ENCODE measurements at regions not wholly inside any gene's neighbourhood (a gene's known extent, or its start where the extent isn't known, plus 50 kb on each side); places are given as distances from the start of the nearest gene placed in this dataset.
"Not testable (repeated sequence)": the region's sequence is repeated elsewhere in the genome, so short reads cannot be mapped to it uniquely, and the experiment has no call there.

- H3K4me1 Mint-ChIP-seq: no peaks in the 10 kb centered on the region
- H3K27me3 Mint-ChIP-seq: no peaks in the 10 kb centered on the region
- no peak for ATAC-seq
- H3K9me3 Mint-ChIP-seq: no peaks in the 10 kb centered on the region
- no peak for DNase-seq
- H3K4me3 Mint-ChIP-seq: no peak overlapping the region
- no peak overlapping the region for H3K27ac Mint-ChIP-seq
- H3K36me3 Mint-ChIP-seq (ENCODE audit: low read depth): no peaks in the 10 kb centered on the region
Measured at GRCh38 chr2:16383411-16383810, 282.2 kb downstream of the CYRIA start.

- Mint-ChIP-seq H3K27ac (no peak overlapping the region), H3K9me3 (no peaks in the 10 kb centered on the region), H3K4me3 (no peak overlapping the region), H3K36me3 (ENCODE audit: low read depth) (no peaks in the 10 kb centered on the region), H3K4me1 (no peaks in the 10 kb centered on the region), H3K27me3 (no peaks in the 10 kb centered on the region)
- ATAC-seq: no peak
- DNase-seq: no peak
Measured at GRCh38 chr2:16382451-16382850, 283.2 kb downstream of the CYRIA start.

GRCh38 chr2:16381511-16381910 is 284.1 kb downstream of the CYRIA start:
- Mint-ChIP-seq H3K9me3 (no peaks in the 10 kb centered on the region), H3K4me3 (no peak overlapping the region), H3K36me3 (ENCODE audit: low read depth) (no peaks in the 10 kb centered on the region), H3K27ac (no peak overlapping the region), H3K27me3 (peaks cover 1% of the 10 kb centered on the region), H3K4me1 (no peaks in the 10 kb centered on the region)
- ATAC-seq (no peak), DNase-seq (no peak)

- not testable (repeated sequence) for ATAC-seq; DNase-seq; H3K4me1 Mint-ChIP-seq; H3K27me3 Mint-ChIP-seq; H3K27ac Mint-ChIP-seq; H3K9me3 Mint-ChIP-seq; H3K36me3 Mint-ChIP-seq (ENCODE audit: low read depth); H3K4me3 Mint-ChIP-seq
Measured at GRCh38 chr2:16379901-16380300, 285.7 kb downstream of the CYRIA start.

- not testable (repeated sequence) for H3K27me3 Mint-ChIP-seq; ATAC-seq; H3K4me1 Mint-ChIP-seq; H3K36me3 Mint-ChIP-seq (ENCODE audit: low read depth); H3K9me3 Mint-ChIP-seq; H3K4me3 Mint-ChIP-seq; DNase-seq; H3K27ac Mint-ChIP-seq
Measured at GRCh38 chr2:16379061-16379460, 286.6 kb downstream of the CYRIA start.

GRCh38 chr2:16378031-16378430 is 287.6 kb downstream of the CYRIA start:
- Mint-ChIP-seq H3K36me3 (ENCODE audit: low read depth) (no peaks in the 10 kb centered on the region), H3K9me3 (no peaks in the 10 kb centered on the region), H3K4me3 (no peak overlapping the region), H3K4me1 (no peaks in the 10 kb centered on the region), H3K27ac (no peak overlapping the region), H3K27me3 (peaks cover 1% of the 10 kb centered on the region)
- ATAC-seq: no peak
- DNase-seq: no peak

GRCh38 chr2:16375981-16376380 is 289.7 kb downstream of the CYRIA start:
- H3K4me3 Mint-ChIP-seq: no peak overlapping the region
- H3K36me3 Mint-ChIP-seq (ENCODE audit: low read depth): no peaks in the 10 kb centered on the region
- DNase-seq (no peak), ATAC-seq (no peak)
- no peaks in the 10 kb centered on the region for H3K4me1 Mint-ChIP-seq
- H3K9me3 Mint-ChIP-seq: no peaks in the 10 kb centered on the region
- peaks cover 1% of the 10 kb centered on the region for H3K27me3 Mint-ChIP-seq
- H3K27ac Mint-ChIP-seq: no peak overlapping the region

- no peak for ATAC-seq
- no peak for DNase-seq
- no peaks in the 10 kb centered on the region for H3K9me3 Mint-ChIP-seq
- H3K36me3 Mint-ChIP-seq (ENCODE audit: low read depth): no peaks in the 10 kb centered on the region
- no peak overlapping the region for H3K4me3 Mint-ChIP-seq
- H3K27me3 Mint-ChIP-seq: peaks cover 1% of the 10 kb centered on the region
- no peaks in the 10 kb centered on the region for H3K4me1 Mint-ChIP-seq
- no peak overlapping the region for H3K27ac Mint-ChIP-seq
Measured at GRCh38 chr2:16375351-16375750, 290.3 kb downstream of the CYRIA start.

- Mint-ChIP-seq H3K27me3 (peaks cover 1% of the 10 kb centered on the region), H3K9me3 (no peaks in the 10 kb centered on the region), H3K36me3 (ENCODE audit: low read depth) (no peaks in the 10 kb centered on the region), H3K27ac (no peak overlapping the region), H3K4me1 (no peaks in the 10 kb centered on the region), H3K4me3 (no peak overlapping the region)
- ATAC-seq (no peak), DNase-seq (no peak)
Measured at GRCh38 chr2:16374671-16375070, 291.0 kb downstream of the CYRIA start.

- Mint-ChIP-seq H3K4me1 (no peaks in the 10 kb centered on the region), H3K9me3 (no peaks in the 10 kb centered on the region), H3K27ac (no peak overlapping the region), H3K27me3 (peaks cover 1% of the 10 kb centered on the region), H3K36me3 (ENCODE audit: low read depth) (no peaks in the 10 kb centered on the region), H3K4me3 (no peak overlapping the region)
- ATAC-seq (no peak), DNase-seq (no peak)
Measured at GRCh38 chr2:16373341-16373740, 292.3 kb downstream of the CYRIA start.

- Mint-ChIP-seq H3K36me3 (ENCODE audit: low read depth) (no peaks in the 10 kb centered on the region), H3K4me1 (no peaks in the 10 kb centered on the region)
- no peak for ATAC-seq
Measured at GRCh38 chr2:16371751-16372150, 293.9 kb downstream of the CYRIA start.

GRCh38 chr2:16368951-16369350 is 296.7 kb downstream of the CYRIA start:
- no peaks in the 10 kb centered on the region for H3K4me1 Mint-ChIP-seq
- ATAC-seq (no peak), DNase-seq (no peak)
- H3K36me3 Mint-ChIP-seq (ENCODE audit: low read depth): no peaks in the 10 kb centered on the region
- no peak overlapping the region for H3K4me3 Mint-ChIP-seq
- H3K27me3 Mint-ChIP-seq: no peaks in the 10 kb centered on the region
- no peaks in the 10 kb centered on the region for H3K9me3 Mint-ChIP-seq
- H3K27ac Mint-ChIP-seq: no peak overlapping the region

More at GRCh38 chr2:16371751-16372150, 293.9 kb downstream of the CYRIA start:
- Mint-ChIP-seq H3K27ac (no peak overlapping the region), H3K4me3 (no peak overlapping the region), H3K9me3 (no peaks in the 10 kb centered on the region), H3K27me3 (no peaks in the 10 kb centered on the region)
- DNase-seq: no peak

GRCh38 chr2:16368328-16368727 is 297.3 kb downstream of the CYRIA start:
- H3K4me1 Mint-ChIP-seq: no peaks in the 10 kb centered on the region
- ATAC-seq: no peak
- H3K4me3 Mint-ChIP-seq: no peak overlapping the region
- no peaks in the 10 kb centered on the region for H3K9me3 Mint-ChIP-seq
- no peaks in the 10 kb centered on the region for H3K27me3 Mint-ChIP-seq
- H3K36me3 Mint-ChIP-seq (ENCODE audit: low read depth): no peaks in the 10 kb centered on the region
- no peak for DNase-seq
- H3K27ac Mint-ChIP-seq: no peak overlapping the region

- H3K27me3 Mint-ChIP-seq: no peaks in the 10 kb centered on the region
- DNase-seq (no peak), ATAC-seq (no peak)
- H3K4me3 Mint-ChIP-seq: no peak overlapping the region
- H3K27ac Mint-ChIP-seq: no peak overlapping the region
- no peaks in the 10 kb centered on the region for H3K36me3 Mint-ChIP-seq (ENCODE audit: low read depth)
- H3K4me1 Mint-ChIP-seq: no peaks in the 10 kb centered on the region
- no peaks in the 10 kb centered on the region for H3K9me3 Mint-ChIP-seq
Measured at GRCh38 chr2:16365366-16365765, 300.3 kb downstream of the CYRIA start.

GRCh38 chr2:16363581-16363980 is 302.1 kb downstream of the CYRIA start:
- Mint-ChIP-seq H3K4me3 (no peak overlapping the region), H3K27me3 (peaks cover 2% of the 10 kb centered on the region), H3K9me3 (peaks cover 9% of the 10 kb centered on the region), H3K36me3 (ENCODE audit: low read depth) (no peaks in the 10 kb centered on the region), H3K4me1 (no peaks in the 10 kb centered on the region), H3K27ac (no peak overlapping the region)
- ATAC-seq: no peak
- no peak for DNase-seq

- no peak overlapping the region for H3K27ac Mint-ChIP-seq
Measured at GRCh38 chr2:16362611-16363010, 303.0 kb downstream of the CYRIA start.

More at GRCh38 chr2:16362611-16363010, 303.0 kb downstream of the CYRIA start:
- peaks cover 9% of the 10 kb centered on the region for H3K9me3 Mint-ChIP-seq
- H3K27me3 Mint-ChIP-seq: peaks cover 2% of the 10 kb centered on the region
- H3K4me1 Mint-ChIP-seq: no peaks in the 10 kb centered on the region
- no peak overlapping the region for H3K4me3 Mint-ChIP-seq
- DNase-seq (no peak), ATAC-seq (no peak)
- no peaks in the 10 kb centered on the region for H3K36me3 Mint-ChIP-seq (ENCODE audit: low read depth)

All from activated naive CD8-positive, alpha-beta T cell treated with anti-CD3 and anti-CD28 coated beads, Interleukin-2, amount 50 U/mL, for 24 hours (primary cell).